ENCODE measurements at regions not wholly inside any gene's neighbourhood (a gene's known extent, or its start where the extent isn't known, plus 50 kb on each side); places are given as distances from the start of the nearest gene placed in this dataset.

- Histone ChIP-seq H3K9ac (ENCODE audit: low read length) (no peak overlapping the region), H3K4me2 (ENCODE audit: low read depth, low read length, poor library complexity, severe bottlenecking) (no peak overlapping the region), H3K9me3 (ENCODE audit: insufficient read depth, low read length) (no peaks in the 10 kb centered on the region), H3K9me2 (replicated peaks; ENCODE audit: insufficient read depth, low read length) (no peaks in the 10 kb centered on the region), H2AFZ (ENCODE audit: low read depth, low read length, severe bottlenecking) (no peak overlapping the region), H4K20me1 (ENCODE audit: low read depth, low read length) (no peaks in the 10 kb centered on the region), H3K36me3 (ENCODE audit: low read length) (no peaks in the 10 kb centered on the region), H3F3A (ENCODE audit: insufficient read depth) (no peaks in the 10 kb centered on the region), H3K27me3 (ENCODE audit: low read length) (no peaks in the 10 kb centered on the region), H3K79me2 (ENCODE audit: insufficient read depth, low read length) (no peaks in the 10 kb centered on the region), H3K27ac (ENCODE audit: low read depth, low read length) (no peak overlapping the region), H3K4me3 (ENCODE audit: insufficient read depth, low read length, poor library complexity, severe bottlenecking) (no peak overlapping the region)
- no peak for TF ChIP-seq EZH2phosphoT487 (conservative IDR thresholded peaks at IDR 0.05; ENCODE audit: low read length)
- TF ChIP-seq CTCF (IDR thresholded peaks at IDR 0.05; ENCODE audit: insufficient read depth, low read length, poor library complexity, severe bottlenecking): no peak
Measured at GRCh38 chr13:40013554-40013953, 358.1 kb downstream of the COG6 start.

- TF ChIP-seq EZH2phosphoT487 (conservative IDR thresholded peaks at IDR 0.05; ENCODE audit: low read length): no peak
- TF ChIP-seq CTCF (IDR thresholded peaks at IDR 0.05; ENCODE audit: insufficient read depth, low read length, poor library complexity, severe bottlenecking): no peak
- H3K9me3 ChIP-seq (ENCODE audit: insufficient read depth, low read length): no peaks in the 10 kb centered on the region
- H3K4me2 ChIP-seq (ENCODE audit: low read depth, low read length, poor library complexity, severe bottlenecking): no peak overlapping the region
- H3K27ac ChIP-seq (ENCODE audit: low read depth, low read length): no peak overlapping the region
- no peaks in the 10 kb centered on the region for H3K9me2 ChIP-seq (replicated peaks; ENCODE audit: insufficient read depth, low read length)
- H3F3A ChIP-seq (ENCODE audit: insufficient read depth): no peaks in the 10 kb centered on the region
- H2AFZ ChIP-seq (ENCODE audit: low read depth, low read length, severe bottlenecking): no peak overlapping the region
- no peak overlapping the region for H3K4me3 ChIP-seq (ENCODE audit: insufficient read depth, low read length, poor library complexity, severe bottlenecking)
- H3K79me2 ChIP-seq (ENCODE audit: insufficient read depth, low read length): no peaks in the 10 kb centered on the region
- H4K20me1 ChIP-seq (ENCODE audit: low read depth, low read length): no peaks in the 10 kb centered on the region
- no peak overlapping the region for H3K9ac ChIP-seq (ENCODE audit: low read length)
- no peaks in the 10 kb centered on the region for H3K36me3 ChIP-seq (ENCODE audit: low read length)
- H3K27me3 ChIP-seq (ENCODE audit: low read length): no peaks in the 10 kb centered on the region
Measured at GRCh38 chr13:40016953-40017660, 361.6 kb downstream of the COG6 start.

GRCh38 chr13:40017662-40018262 is 362.3 kb downstream of the COG6 start:
- no peaks in the 10 kb centered on the region for H3K79me2 ChIP-seq (ENCODE audit: insufficient read depth, low read length)
- H3K36me3 ChIP-seq (ENCODE audit: low read length): no peaks in the 10 kb centered on the region
- no peak overlapping the region for H3K4me3 ChIP-seq (ENCODE audit: insufficient read depth, low read length, poor library complexity, severe bottlenecking)
- H3F3A ChIP-seq (ENCODE audit: insufficient read depth): no peaks in the 10 kb centered on the region
- H3K27ac ChIP-seq (ENCODE audit: low read depth, low read length): no peak overlapping the region
- no peaks in the 10 kb centered on the region for H3K9me2 ChIP-seq (replicated peaks; ENCODE audit: insufficient read depth, low read length)
- no peaks in the 10 kb centered on the region for H3K9me3 ChIP-seq (ENCODE audit: insufficient read depth, low read length)
- H2AFZ ChIP-seq (ENCODE audit: low read depth, low read length, severe bottlenecking): no peak overlapping the region
- no peaks in the 10 kb centered on the region for H4K20me1 ChIP-seq (ENCODE audit: low read depth, low read length)
- no peaks in the 10 kb centered on the region for H3K27me3 ChIP-seq (ENCODE audit: low read length)
- no peak overlapping the region for H3K9ac ChIP-seq (ENCODE audit: low read length)
- H3K4me2 ChIP-seq (ENCODE audit: low read depth, low read length, poor library complexity, severe bottlenecking): no peak overlapping the region
- TF ChIP-seq EZH2phosphoT487 (conservative IDR thresholded peaks at IDR 0.05; ENCODE audit: low read length) (no peak), CTCF (IDR thresholded peaks at IDR 0.05; ENCODE audit: insufficient read depth, low read length, poor library complexity, severe bottlenecking) (no peak)

All from SU-DHL-6 (cell line).